Activated CD4-positive, alpha-beta memory T cell treated with anti-CD3 and anti-CD28 coated beads for 36 hours (primary cell): ENCODE measurements at regions not wholly inside any gene's neighbourhood (a gene's known extent, or its start where the extent isn't known, plus 50 kb on each side); places are given as distances from the start of the nearest gene placed in this dataset.

Source experiments
- CTCF ChIA-PET: fragments of 350-600 bp; sonication (Branson Sonifier 250); formaldehyde crosslinking; loops from one replicate; lab custom pipeline; 2021; ENCODE audit warnings: antibody characterized with exemption, inconsistent platforms; lab: Charles Lee
- POLR2A ChIA-PET: fragments of 350-600 bp; sonication (Branson Sonifier 250); formaldehyde crosslinking; loops from one replicate; lab custom pipeline; 2021; ENCODE audit warnings: antibody characterized with exemption; lab: Charles Lee
- DNase-seq: peaks from one replicate; pipeline ENCODE4 v3.0.0-alpha.2; 2020
- H3K27ac Mint-ChIP-seq: one replicate; pipeline ENCODE4 v1.8.0; 2021; ENCODE audit warnings: mixed read lengths
- H3K27me3 Mint-ChIP-seq: one replicate; pipeline ENCODE4 v1.8.0; 2021; ENCODE audit warnings: mixed read lengths
- H3K36me3 Mint-ChIP-seq: one replicate; pipeline ENCODE4 v1.8.0; 2021; ENCODE audit warnings: mixed read lengths
- H3K4me1 Mint-ChIP-seq: one replicate; pipeline ENCODE4 v1.8.0; 2021; ENCODE audit warnings: low read depth, mixed read lengths
- H3K4me3 Mint-ChIP-seq: one replicate; pipeline ENCODE4 v1.8.0; 2021; ENCODE audit warnings: mild to moderate bottlenecking, mixed read lengths
- H3K9me3 Mint-ChIP-seq: one replicate; pipeline ENCODE4 v1.8.0; 2021; ENCODE audit warnings: mixed read lengths
- intact Hi-C: fragments of 100-400 bp; cut with micrococcal nuclease; formaldehyde crosslinking; loops from one replicate; pipeline ENCODE4 v1.15.1; 2023

DNA sequence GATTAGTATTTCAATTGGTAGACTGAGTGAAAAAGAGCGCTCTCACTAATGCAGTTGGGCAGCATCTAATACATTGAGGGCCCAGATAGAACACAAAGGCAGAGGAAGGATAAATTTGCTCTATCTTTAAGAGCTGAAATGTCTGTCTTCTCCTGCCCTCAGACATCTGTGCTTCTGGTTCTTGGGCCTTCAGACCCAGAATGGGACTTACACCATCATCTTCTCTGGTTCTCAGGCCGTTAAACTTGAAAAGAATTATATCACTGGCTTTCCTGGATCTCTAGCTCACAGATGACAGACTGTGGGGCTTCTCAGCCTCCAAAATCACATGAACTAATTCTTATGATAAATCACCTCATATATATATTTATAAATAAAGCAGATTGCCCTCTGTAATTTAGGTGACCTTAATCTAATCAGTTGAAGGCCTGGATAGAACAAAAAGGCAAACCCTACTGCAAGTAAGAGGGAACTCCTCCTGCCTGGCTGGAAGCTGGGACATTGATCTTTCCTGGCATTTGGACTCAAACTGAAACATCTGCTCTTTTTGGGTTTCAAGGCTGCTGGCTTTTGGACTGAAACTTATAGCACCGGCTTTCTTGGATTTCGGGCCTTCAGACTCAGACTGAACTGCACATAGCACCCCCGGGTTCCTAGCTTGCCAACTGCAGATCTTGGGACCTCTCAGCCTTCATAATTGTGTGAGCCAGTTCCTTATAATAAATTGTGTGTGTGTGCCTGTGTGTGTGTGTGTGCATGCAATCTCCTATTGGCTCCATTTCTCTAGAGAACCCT is 390.4 kb upstream of the PLXNA2 start:
- H3K9me3 Mint-ChIP-seq = no peaks in the 10 kb centered on the region
- peaks cover 1% of the 10 kb centered on the region for H3K27me3 Mint-ChIP-seq
- H3K27ac Mint-ChIP-seq = no peak overlapping the region
- intact Hi-C loops = no loop called here
- CTCF ChIA-PET = no interaction called here
- H3K36me3 Mint-ChIP-seq = no peaks in the 10 kb centered on the region
- no peak for DNase-seq
- POLR2A ChIA-PET = no interaction called here
- H3K4me3 Mint-ChIP-seq = no peak overlapping the region
- H3K4me1 Mint-ChIP-seq = no peaks in the 10 kb centered on the region

DNA sequence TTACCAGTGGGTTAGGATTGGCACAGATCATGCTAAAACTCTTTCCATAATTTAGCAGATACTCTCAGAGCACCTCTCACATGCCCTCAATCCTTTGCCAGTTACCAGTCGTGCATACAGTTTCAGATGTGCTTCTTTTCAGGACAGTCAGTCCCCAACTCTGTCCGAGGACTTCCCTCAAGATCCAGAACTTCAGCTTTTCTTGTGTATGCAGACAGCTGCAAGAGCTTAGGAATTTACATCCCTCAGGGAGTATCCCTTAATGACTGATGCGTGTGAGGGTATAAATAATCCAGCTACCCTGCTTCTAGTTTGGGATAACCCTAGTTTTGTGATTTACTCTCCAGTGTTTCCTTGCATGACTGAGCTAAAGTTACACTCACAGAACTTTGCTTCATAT is 393.0 kb upstream of the PLXNA2 start:
- intact Hi-C loops = no loop called here
- DNase-seq = no peak
- H3K27me3 Mint-ChIP-seq = peaks cover 1% of the 10 kb centered on the region
- CTCF ChIA-PET = no interaction called here
- H3K36me3 Mint-ChIP-seq = no peaks in the 10 kb centered on the region
- no peaks in the 10 kb centered on the region for H3K4me1 Mint-ChIP-seq
- H3K9me3 Mint-ChIP-seq = no peaks in the 10 kb centered on the region
- no peak overlapping the region for H3K27ac Mint-ChIP-seq
- POLR2A ChIA-PET = no interaction called here
- no peak overlapping the region for H3K4me3 Mint-ChIP-seq

DNA sequence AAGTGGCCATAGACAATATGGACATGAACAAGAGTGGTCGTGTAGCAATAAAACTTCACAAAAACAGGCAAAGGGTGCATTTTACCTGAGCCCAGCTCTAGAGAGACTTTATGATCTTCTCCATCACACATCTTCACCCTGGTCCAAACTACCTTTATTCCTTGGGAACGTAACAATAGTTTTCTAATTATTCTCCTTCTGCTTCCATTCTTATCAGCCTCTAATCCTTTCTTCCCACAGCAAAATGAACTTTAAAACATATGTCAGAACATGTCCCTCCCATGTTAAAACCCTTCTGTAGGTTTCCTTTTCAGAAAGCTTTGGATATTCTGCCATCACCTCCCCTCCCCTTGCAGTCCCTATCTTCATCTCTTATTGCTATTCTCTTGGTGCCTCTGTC is 395.2 kb upstream of the PLXNA2 start:
- DNase-seq = no peak
- ChIA-PET POLR2A (no interaction called here), CTCF (no interaction called here)
- H3K4me3 Mint-ChIP-seq = no peak overlapping the region
- no peaks in the 10 kb centered on the region for H3K36me3 Mint-ChIP-seq
- H3K27me3 Mint-ChIP-seq = peaks cover 1% of the 10 kb centered on the region
- H3K27ac Mint-ChIP-seq = no peak overlapping the region
- intact Hi-C loops = no loop called here
- H3K4me1 Mint-ChIP-seq = no peaks in the 10 kb centered on the region
- H3K9me3 Mint-ChIP-seq = no peaks in the 10 kb centered on the region

DNA sequence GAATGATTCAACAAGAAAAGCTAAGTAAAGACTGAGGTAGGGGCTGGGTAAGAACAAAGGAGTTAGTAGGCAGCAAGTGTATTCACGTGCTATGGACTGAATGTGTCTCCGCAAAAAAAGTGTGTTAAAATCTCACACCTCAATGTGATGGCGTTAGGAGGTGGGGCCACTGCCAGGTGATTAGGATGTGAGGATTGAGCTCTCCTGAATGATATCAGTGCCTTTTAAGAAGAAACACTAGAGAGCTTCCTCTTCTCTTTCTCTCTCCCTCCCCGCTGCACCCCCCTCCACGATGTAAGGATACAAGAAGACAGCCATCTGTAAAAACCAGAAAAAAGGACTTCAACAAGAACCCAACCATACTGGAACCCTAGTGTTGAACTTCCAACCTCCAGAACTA is 396.1 kb upstream of the PLXNA2 start:
- H3K27ac Mint-ChIP-seq = no peak overlapping the region
- no peak for DNase-seq
- H3K9me3 Mint-ChIP-seq = no peaks in the 10 kb centered on the region
- H3K4me1 Mint-ChIP-seq = no peaks in the 10 kb centered on the region
- peaks cover 3% of the 10 kb centered on the region for H3K27me3 Mint-ChIP-seq
- CTCF ChIA-PET = no interaction called here
- intact Hi-C loops = no loop called here
- POLR2A ChIA-PET = no interaction called here
- H3K36me3 Mint-ChIP-seq = no peaks in the 10 kb centered on the region
- no peak overlapping the region for H3K4me3 Mint-ChIP-seq

DNA sequence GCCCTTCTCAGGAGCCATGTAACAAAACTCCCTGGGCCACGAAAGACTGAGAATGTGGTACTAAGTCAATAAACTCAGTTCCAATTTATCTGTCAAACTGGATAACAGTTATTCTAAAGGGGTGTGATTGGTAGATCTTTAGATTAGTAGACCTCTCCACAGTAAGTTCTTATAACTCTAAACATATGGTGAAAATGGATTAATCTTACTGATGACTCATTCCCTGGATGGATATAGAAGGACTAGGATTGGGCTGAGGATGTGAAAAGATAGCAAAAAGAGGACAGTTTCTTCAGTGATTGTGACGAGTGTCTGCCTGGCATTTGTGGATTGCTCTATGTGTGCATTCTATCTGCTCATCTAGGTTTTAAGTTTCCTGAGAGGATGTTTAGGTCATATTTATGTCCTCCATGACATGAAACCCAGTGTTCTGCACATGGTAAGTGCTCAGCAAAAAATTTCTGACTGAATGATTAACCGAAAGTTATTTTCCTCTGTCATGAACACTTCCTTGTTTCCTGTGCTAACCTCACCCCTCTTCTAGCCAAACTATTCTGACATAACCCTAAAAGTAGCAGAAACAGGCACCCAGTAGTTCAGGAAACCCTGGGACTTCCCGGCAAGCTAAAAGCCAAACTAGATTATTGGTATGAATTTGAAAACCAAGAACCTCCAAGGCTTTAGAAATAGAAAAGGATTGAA is 397.5 kb upstream of the PLXNA2 start:
- Mint-ChIP-seq H3K27me3 (peaks cover 3% of the 10 kb centered on the region), H3K4me3 (no peak overlapping the region), H3K36me3 (no peaks in the 10 kb centered on the region), H3K4me1 (no peaks in the 10 kb centered on the region), H3K27ac (no peak overlapping the region), H3K9me3 (no peaks in the 10 kb centered on the region)
- no peak for DNase-seq
- ChIA-PET POLR2A (no interaction called here), CTCF (interaction anchor here (1.3 kb wide), 1 partner anchor 10 kb away, joined by 3 read pairs; no protein-coding TSS in a partner anchor)
- intact Hi-C loops = no loop called here

DNA sequence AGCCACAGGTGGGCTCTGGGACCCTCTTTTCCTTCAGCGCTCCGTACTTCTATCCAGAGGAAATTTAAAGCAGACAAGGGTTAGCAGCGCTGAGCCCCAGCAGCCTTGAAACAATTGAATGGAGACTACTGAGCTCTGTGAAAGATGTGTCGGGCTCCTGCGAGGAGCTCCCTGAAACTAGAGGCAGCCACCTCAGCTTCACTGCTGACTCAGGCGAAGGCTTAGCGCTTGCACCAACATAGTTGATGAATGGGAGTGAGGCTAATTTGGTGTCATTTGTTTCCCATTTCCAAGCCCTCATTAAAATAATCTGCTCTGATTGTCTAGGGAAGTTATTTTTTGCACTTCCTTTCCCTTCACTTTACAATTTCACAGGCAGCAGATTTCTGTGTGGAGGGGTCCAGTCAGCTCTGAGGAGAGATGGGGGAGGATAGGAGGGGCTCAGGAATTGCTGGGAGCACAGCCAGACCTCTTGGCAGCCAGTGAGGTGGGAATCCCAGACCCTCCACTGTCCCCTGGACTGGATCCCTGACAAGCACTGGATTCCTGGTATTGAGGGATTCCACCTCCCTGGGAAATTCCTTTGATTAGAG is 398.9 kb upstream of the PLXNA2 start:
- DNase-seq = no peak
- Mint-ChIP-seq H3K4me1 (no peaks in the 10 kb centered on the region), H3K27me3 (peaks cover 2% of the 10 kb centered on the region), H3K27ac (no peak overlapping the region), H3K4me3 (no peak overlapping the region), H3K36me3 (no peaks in the 10 kb centered on the region), H3K9me3 (no peaks in the 10 kb centered on the region)
- ChIA-PET POLR2A (no interaction called here), CTCF (interaction anchor here (1.3 kb wide), 1 partner anchor 9 kb away, joined by 3 read pairs; no protein-coding TSS in a partner anchor)
- intact Hi-C loops = no loop called here

DNA sequence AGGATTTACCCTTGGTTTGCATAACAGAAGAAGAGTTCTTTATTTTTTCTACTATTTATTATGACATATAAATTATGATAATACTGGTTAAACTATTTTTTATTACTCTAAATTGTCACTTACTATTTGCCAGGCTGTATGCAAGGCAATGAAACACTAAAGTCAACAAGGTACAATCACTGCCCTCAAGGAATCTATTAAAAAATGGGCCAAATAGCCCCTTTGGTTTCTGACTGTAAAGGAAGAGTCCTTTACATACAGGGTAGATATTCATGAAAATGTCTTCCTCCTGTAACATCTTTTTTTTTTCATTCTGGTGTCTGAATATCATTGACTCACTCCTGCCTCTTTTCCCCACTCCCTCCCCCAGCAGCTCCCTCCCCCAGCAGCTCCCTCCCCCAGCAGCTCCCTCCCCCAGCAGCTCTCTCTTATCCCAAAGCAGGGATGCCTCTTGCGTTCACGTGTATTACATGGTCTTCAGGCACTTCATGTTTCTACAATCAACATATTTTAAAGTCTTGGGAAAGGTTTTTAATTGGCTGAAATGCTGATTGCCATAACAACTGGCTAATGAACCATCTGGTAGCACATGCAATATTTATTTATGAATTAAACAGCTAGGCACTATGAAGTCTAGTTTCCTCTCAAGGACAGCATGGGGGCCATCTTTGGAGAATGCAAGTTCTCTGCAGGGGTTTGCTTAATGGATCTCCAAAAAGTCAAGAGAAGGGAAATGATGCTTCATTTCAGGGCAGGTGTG is 400.4 kb upstream of the PLXNA2 start:
- no peak overlapping the region for H3K27ac Mint-ChIP-seq
- CTCF ChIA-PET = no interaction called here
- intact Hi-C loops = no loop called here
- POLR2A ChIA-PET = no interaction called here
- H3K36me3 Mint-ChIP-seq = no peaks in the 10 kb centered on the region
- no peak overlapping the region for H3K4me3 Mint-ChIP-seq
- DNase-seq = no peak
- H3K27me3 Mint-ChIP-seq = peaks cover 7% of the 10 kb centered on the region
- H3K9me3 Mint-ChIP-seq = no peaks in the 10 kb centered on the region
- H3K4me1 Mint-ChIP-seq = no peaks in the 10 kb centered on the region

DNA sequence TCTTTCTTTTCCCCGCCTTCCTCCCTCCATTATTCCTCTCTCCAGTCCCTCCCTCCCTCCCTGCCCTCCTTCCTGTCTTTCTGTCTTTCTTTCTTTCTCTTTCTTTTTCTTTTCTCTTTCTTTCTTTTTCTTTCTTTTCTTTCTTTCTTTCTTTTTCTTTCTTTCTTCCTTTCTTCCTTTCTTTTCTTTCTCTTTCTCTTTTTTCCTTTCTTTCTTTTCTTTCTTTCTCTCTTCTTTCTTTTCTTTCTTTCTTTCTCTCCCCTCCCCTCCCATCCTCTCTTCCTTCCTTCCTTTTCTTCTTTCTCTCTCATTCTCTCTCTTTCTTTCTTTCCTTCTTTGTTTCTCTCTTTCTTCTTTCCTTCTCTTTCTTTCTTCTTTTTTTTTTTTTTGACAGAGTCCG is 402.2 kb upstream of the PLXNA2 start:
- H3K4me3 Mint-ChIP-seq = no peak overlapping the region
- intact Hi-C loops = no loop called here
- H3K27me3 Mint-ChIP-seq = peaks cover 11% of the 10 kb centered on the region
- ChIA-PET CTCF (no interaction called here), POLR2A (no interaction called here)
- no peaks in the 10 kb centered on the region for H3K36me3 Mint-ChIP-seq
- H3K4me1 Mint-ChIP-seq = no peaks in the 10 kb centered on the region
- no peak for DNase-seq
- H3K9me3 Mint-ChIP-seq = no peaks in the 10 kb centered on the region
- H3K27ac Mint-ChIP-seq = no peak overlapping the region

DNA sequence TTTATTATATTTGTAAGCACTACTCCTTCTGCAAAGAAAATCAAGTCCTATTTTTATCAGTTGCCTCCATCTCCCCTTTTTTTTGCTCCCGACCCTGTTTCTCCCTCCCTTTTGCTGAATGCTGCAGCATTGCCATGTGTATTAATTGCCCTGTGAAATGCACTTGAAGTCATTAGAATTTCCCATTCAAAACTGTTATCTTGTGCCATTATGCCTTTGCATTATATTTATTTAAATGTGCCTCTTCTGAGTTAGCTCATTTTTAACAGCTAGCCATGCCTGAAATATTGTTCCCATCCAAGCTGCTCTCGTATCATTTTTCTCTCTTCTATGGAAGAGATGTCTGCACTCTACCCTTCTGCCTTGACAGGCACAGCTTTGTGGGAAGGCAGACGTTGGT is 404.0 kb upstream of the PLXNA2 start:
- CTCF ChIA-PET = no interaction called here
- Mint-ChIP-seq H3K9me3 (no peaks in the 10 kb centered on the region), H3K27me3 (peaks cover 21% of the 10 kb centered on the region), H3K36me3 (no peaks in the 10 kb centered on the region), H3K4me3 (no peak overlapping the region), H3K27ac (no peak overlapping the region), H3K4me1 (no peaks in the 10 kb centered on the region)
- DNase-seq = no peak
- intact Hi-C loops = no loop called here
- POLR2A ChIA-PET = no interaction called here

DNA sequence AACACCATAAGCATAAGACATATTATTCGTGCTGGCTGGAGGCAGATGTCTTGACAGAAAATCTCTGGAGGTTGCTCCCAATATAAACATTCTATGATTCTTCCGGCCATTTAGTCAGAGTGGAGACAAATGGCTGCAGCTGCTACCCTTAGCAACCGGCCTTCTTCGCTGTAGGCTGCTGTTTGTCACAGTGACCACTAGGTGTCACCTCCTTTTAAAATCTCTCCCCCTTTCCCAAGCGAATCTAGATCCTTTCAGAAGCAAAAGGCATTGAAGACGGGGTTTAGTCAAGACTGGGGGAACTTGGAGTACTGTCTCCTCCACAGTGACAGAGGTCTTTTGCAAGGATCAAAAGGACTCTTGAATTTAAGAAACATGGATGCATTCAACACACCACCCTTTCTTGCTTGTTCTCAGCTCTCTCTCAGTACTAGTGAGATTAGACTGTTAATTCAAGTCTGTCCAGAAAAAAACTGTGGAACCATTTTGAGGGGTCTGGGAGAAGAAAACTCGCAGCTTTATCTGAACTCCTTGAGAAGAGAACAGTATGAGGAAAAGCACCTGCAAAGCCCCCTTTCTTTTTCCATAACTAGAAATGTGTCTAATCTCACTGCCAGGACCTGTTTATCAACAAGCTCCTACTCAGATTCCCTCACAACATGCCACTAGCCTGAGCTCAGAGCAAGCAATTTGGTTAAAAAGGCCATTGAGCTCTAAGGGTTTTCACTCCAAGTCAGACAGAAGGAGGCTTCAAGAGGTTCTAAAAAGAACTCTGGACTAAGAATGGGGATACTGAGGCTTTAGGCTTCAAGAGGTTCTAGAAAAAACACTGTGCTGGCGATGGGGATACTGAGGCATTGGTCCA is 408.3 kb upstream of the PLXNA2 start:
- H3K36me3 Mint-ChIP-seq = no peaks in the 10 kb centered on the region
- intact Hi-C loops = loop anchor here (1.0 to 5.0 kb wide), 3 partner anchors 538 to 915 kb away; no protein-coding TSS in a partner anchor
- no peak overlapping the region for H3K27ac Mint-ChIP-seq
- H3K9me3 Mint-ChIP-seq = no peaks in the 10 kb centered on the region
- H3K27me3 Mint-ChIP-seq = peaks cover 24% of the 10 kb centered on the region
- POLR2A ChIA-PET = no interaction called here
- DNase-seq = peak; percentile 34
- CTCF ChIA-PET = interaction anchor here (0.7 to 2.3 kb wide), 21 partner anchors 10 to 917 kb away, joined by 3 to 16 read pairs (median 4); no protein-coding TSS in a partner anchor
- no peaks in the 10 kb centered on the region for H3K4me1 Mint-ChIP-seq
- no peak overlapping the region for H3K4me3 Mint-ChIP-seq

DNA sequence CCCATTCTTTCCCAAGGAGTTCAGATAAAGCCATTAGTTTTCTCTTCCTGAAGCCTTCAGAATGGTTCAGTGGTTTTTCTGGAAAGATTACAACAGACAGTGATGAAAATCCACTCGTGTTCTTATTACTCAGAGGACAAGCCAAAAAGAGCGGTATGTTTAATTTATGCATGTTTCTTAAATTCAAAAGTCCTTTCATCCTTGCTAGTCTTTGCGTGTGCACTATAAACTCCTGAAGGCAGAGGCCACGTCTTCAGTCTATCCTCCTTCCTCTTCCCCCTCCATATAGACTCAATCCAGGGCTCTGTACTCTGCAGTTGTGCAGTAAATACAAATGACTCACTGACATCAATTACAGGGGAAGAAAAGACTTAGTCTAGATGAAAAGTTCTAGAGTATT is 409.2 kb upstream of the PLXNA2 start:
- H3K27me3 Mint-ChIP-seq = peaks cover 24% of the 10 kb centered on the region
- no peak overlapping the region for H3K27ac Mint-ChIP-seq
- POLR2A ChIA-PET = no interaction called here
- H3K4me1 Mint-ChIP-seq = no peaks in the 10 kb centered on the region
- H3K4me3 Mint-ChIP-seq = no peak overlapping the region
- no peaks in the 10 kb centered on the region for H3K36me3 Mint-ChIP-seq
- DNase-seq = no peak
- CTCF ChIA-PET = interaction anchor here (1.0 to 2.3 kb wide), 8 partner anchors 10 to 594 kb away, joined by 3 to 16 read pairs (median 5); no protein-coding TSS in a partner anchor
- intact Hi-C loops = loop anchor here (5.0 kb wide), 2 partner anchors 554 to 914 kb away; no protein-coding TSS in a partner anchor
- H3K9me3 Mint-ChIP-seq = no peaks in the 10 kb centered on the region
